ENCODE measurements at regions not wholly inside any gene's neighbourhood (a gene's known extent, or its start where the extent isn't known, plus 50 kb on each side); places are given as distances from the start of the nearest gene placed in this dataset.
A peak's percentile ranks its signal among the peaks of the same experiment; 100 is the strongest.
"Not testable (repeated sequence)": the region's sequence is repeated elsewhere in the genome, so short reads cannot be mapped to it uniquely, and the experiment has no call there.

- Mint-ChIP-seq H3K9me3 (peaks cover 0 to 1% (median 0%) of the 10 kb centered on the region in 11 donors), H3K27me3 (peaks cover 0 to 1% (median 0%) of the 10 kb centered on the region in 5 donors), H3K36me3 (no peaks in the 10 kb centered on the region), H3K4me3 (no peak overlapping the region), H3K4me1 (peaks cover 0 to 37% (median 26%) of the 10 kb centered on the region in 7 donors), H3K27ac (peak overlapping the region in 2 of 9 donors; percentile 4 to 40)
- Histone ChIP-seq H3K27me3 (ENCODE audit: control insufficient read depth in 2 of 2, insufficient read depth in 2 of 2, low read length in 2 of 2) (no peaks in the 10 kb centered on the region), H3K4me1 (ENCODE audit: control insufficient read depth in 2 of 2, insufficient read depth in 2 of 2, low read length in 2 of 2) (no peaks in the 10 kb centered on the region), H3K36me3 (ENCODE audit: control insufficient read depth in 2 of 3, insufficient read depth in 3 of 3, low read length in 3 of 3) (no peaks in the 10 kb centered on the region), H3K27ac (ENCODE audit: low read depth, low read length) (no peak overlapping the region), H3K9me3 (ENCODE audit: control insufficient read depth in 2 of 3, low read length in 3 of 3) (no peaks in the 10 kb centered on the region), H3K4me3 (ENCODE audit: low read length) (no peak overlapping the region)
- DNase-seq = no peak
- intact Hi-C loops (cut with micrococcal nuclease) = no loop called here
- ChIA-PET CTCF (interaction anchor here (0.6 kb wide), 1 partner anchor 17 kb away, joined by 3 read pairs; no protein-coding TSS in a partner anchor), POLR2A (no interaction called here)
- ATAC-seq = no peak
Observed at GRCh38 chr3:153273217-153273616, 111.2 kb downstream of the RAP2B start.

DNA sequence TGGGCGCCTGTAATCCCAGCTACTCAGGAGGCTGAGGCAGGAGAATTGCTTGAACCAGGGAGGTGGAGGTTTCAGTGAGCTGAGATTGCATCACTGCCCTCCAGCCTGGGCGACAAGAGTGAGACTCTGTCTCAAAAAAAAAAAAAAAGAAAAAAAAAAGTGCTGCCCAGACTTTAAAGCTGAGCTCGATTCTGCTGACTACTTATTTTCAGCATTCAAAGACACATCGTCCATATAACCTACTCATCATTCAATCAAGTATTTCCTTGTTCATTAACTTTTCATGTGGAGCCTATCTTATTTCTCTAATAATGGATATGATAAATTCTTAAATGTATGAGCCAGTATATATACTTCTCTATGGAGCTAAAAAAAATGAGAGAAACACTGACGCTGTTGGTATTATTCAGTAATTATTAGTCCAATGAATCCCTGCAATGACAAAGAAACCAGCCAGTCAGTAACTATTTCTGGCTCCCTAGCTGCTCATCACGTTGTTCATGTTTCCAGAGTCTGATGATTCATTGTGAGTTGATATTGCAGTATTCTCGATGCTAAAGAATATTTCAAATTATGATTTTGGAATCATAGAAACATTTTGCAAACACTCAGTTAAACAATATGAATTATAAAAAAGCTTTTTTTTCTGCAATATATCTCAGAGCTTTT lies 111.9 kb downstream of the RAP2B start:
- ChIA-PET CTCF (interaction anchor here (0.6 to 0.7 kb wide), 2 partner anchors 12 to 390 kb away, joined by 3 read pairs; no protein-coding TSS in a partner anchor), POLR2A (interaction anchor here (0.6 to 1.0 kb wide), 3 partner anchors 40 to 53 kb away, joined by 3 read pairs; no protein-coding TSS in a partner anchor)
- Histone ChIP-seq H3K36me3 (ENCODE audit: control insufficient read depth in 2 of 3, insufficient read depth in 3 of 3, low read length in 3 of 3) (no peaks in the 10 kb centered on the region), H3K9me3 (ENCODE audit: control insufficient read depth in 2 of 3, low read length in 3 of 3) (no peaks in the 10 kb centered on the region), H3K27me3 (ENCODE audit: control insufficient read depth in 2 of 2, insufficient read depth in 2 of 2, low read length in 2 of 2) (no peaks in the 10 kb centered on the region), H3K27ac (ENCODE audit: low read depth, low read length) (no peak overlapping the region), H3K4me1 (ENCODE audit: control insufficient read depth in 2 of 2, insufficient read depth in 2 of 2, low read length in 2 of 2) (no peaks in the 10 kb centered on the region), H3K4me3 (ENCODE audit: low read length) (no peak overlapping the region)
- H3K4me1 Mint-ChIP-seq = peaks cover 0 to 37% (median 26%) of the 10 kb centered on the region in 7 donors
- no peak for ATAC-seq
- intact Hi-C loops (cut with micrococcal nuclease) = no loop called here
- peaks cover 0 to 5% (median 0%) of the 10 kb centered on the region in 5 donors for H3K27me3 Mint-ChIP-seq
- peaks cover 0 to 1% (median 0%) of the 10 kb centered on the region in 11 donors for H3K9me3 Mint-ChIP-seq
- H3K36me3 Mint-ChIP-seq = no peaks in the 10 kb centered on the region
- no peak overlapping the region for H3K27ac Mint-ChIP-seq
- no peak overlapping the region for H3K4me3 Mint-ChIP-seq
- DNase-seq = no peak

- H3K27me3 ChIP-seq (ENCODE audit: control insufficient read depth in 2 of 2, insufficient read depth in 2 of 2, low read length in 2 of 2) = no peaks in the 10 kb centered on the region
- Mint-ChIP-seq H3K9me3 (peaks cover 0 to 1% (median 0%) of the 10 kb centered on the region in 11 donors), H3K36me3 (no peaks in the 10 kb centered on the region), H3K27me3 (peaks cover 0 to 5% (median 0%) of the 10 kb centered on the region in 5 donors), H3K27ac (no peak overlapping the region), H3K4me3 (no peak overlapping the region), H3K4me1 (peaks cover 0 to 37% (median 26%) of the 10 kb centered on the region in 7 donors)
- H3K27ac ChIP-seq (ENCODE audit: low read depth, low read length) = no peak overlapping the region
- H3K4me3 ChIP-seq (ENCODE audit: low read length) = no peak overlapping the region
- no peaks in the 10 kb centered on the region for H3K4me1 ChIP-seq (ENCODE audit: control insufficient read depth in 2 of 2, insufficient read depth in 2 of 2, low read length in 2 of 2)
- H3K36me3 ChIP-seq (ENCODE audit: control insufficient read depth in 2 of 3, insufficient read depth in 3 of 3, low read length in 3 of 3) = no peaks in the 10 kb centered on the region
- ATAC-seq (no peak), DNase-seq (no peak)
- POLR2A ChIA-PET = interaction anchor here (1.0 kb wide), 1 partner anchor 53 kb away, joined by 3 read pairs; no protein-coding TSS in a partner anchor
- intact Hi-C loops (cut with micrococcal nuclease) = no loop called here
- no peaks in the 10 kb centered on the region for H3K9me3 ChIP-seq (ENCODE audit: control insufficient read depth in 2 of 3, low read length in 3 of 3)
- CTCF ChIA-PET = interaction anchor here (0.6 to 0.7 kb wide), 2 partner anchors 12 to 390 kb away, joined by 3 read pairs; no protein-coding TSS in a partner anchor
Observed at GRCh38 chr3:153274561-153274960, 112.5 kb downstream of the RAP2B start.

DNA sequence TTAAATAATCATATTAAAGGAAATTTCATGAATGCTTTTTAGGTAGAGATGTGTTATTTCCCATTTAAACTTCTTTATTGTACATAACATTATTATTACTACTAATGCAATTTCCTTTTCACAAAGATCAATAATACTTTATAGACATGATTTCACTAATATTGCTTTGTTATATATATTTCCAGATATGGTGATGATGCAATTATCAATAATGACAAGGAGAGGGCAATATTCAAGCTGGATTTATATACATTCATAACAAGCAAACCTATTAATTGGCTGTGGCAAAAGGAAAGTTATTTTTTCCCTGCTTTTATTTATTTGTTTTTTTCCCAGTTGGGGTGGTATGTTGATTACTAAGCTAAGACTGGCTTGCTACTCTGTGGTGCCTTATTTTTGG lies 113.5 kb downstream of the RAP2B start:
- Mint-ChIP-seq H3K9me3 (peaks cover 0 to 1% (median 0%) of the 10 kb centered on the region in 11 donors), H3K27me3 (peaks cover 0 to 5% (median 0%) of the 10 kb centered on the region in 5 donors), H3K4me1 (peaks cover 0 to 33% (median 23%) of the 10 kb centered on the region in 7 donors), H3K36me3 (no peaks in the 10 kb centered on the region), H3K4me3 (no peak overlapping the region), H3K27ac (peak overlapping the region in 2 of 9 donors; percentile 19 to 50)
- DNase-seq (no peak), ATAC-seq (no peak)
- Histone ChIP-seq H3K4me1 (ENCODE audit: control insufficient read depth in 2 of 2, insufficient read depth in 2 of 2, low read length in 2 of 2) (no peaks in the 10 kb centered on the region), H3K27me3 (ENCODE audit: control insufficient read depth in 2 of 2, insufficient read depth in 2 of 2, low read length in 2 of 2) (no peaks in the 10 kb centered on the region), H3K4me3 (ENCODE audit: low read length) (no peak overlapping the region), H3K9me3 (ENCODE audit: control insufficient read depth in 2 of 3, low read length in 3 of 3) (no peaks in the 10 kb centered on the region), H3K27ac (ENCODE audit: low read depth, low read length) (no peak overlapping the region), H3K36me3 (ENCODE audit: control insufficient read depth in 2 of 3, insufficient read depth in 3 of 3, low read length in 3 of 3) (no peaks in the 10 kb centered on the region)
- intact Hi-C loops (cut with micrococcal nuclease) = no loop called here
- ChIA-PET POLR2A (no interaction called here), CTCF (interaction anchor here (1.0 kb wide), 1 partner anchor 15 kb away, joined by 4 read pairs; no protein-coding TSS in a partner anchor)

- no peaks in the 10 kb centered on the region for H3K36me3 ChIP-seq (ENCODE audit: control insufficient read depth in 2 of 3, insufficient read depth in 3 of 3, low read length in 3 of 3)
- POLR2A ChIA-PET = no interaction called here
- Mint-ChIP-seq H3K9me3 (no peaks in the 10 kb centered on the region), H3K27me3 (peaks cover 0 to 5% (median 0%) of the 10 kb centered on the region in 5 donors), H3K4me1 (peaks cover 0 to 21% (median 14%) of the 10 kb centered on the region in 7 donors), H3K27ac (peak overlapping the region in 2 of 9 donors; percentile 3 to 45), H3K4me3 (no peak overlapping the region), H3K36me3 (no peaks in the 10 kb centered on the region)
- H3K9me3 ChIP-seq (ENCODE audit: control insufficient read depth in 2 of 3, low read length in 3 of 3) = no peaks in the 10 kb centered on the region
- no peak overlapping the region for H3K4me3 ChIP-seq (ENCODE audit: low read length)
- CTCF ChIA-PET = interaction anchor here (0.9 kb wide), 1 partner anchor 234 kb away, joined by 3 read pairs; no protein-coding TSS in a partner anchor
- H3K4me1 ChIP-seq (ENCODE audit: control insufficient read depth in 2 of 2, insufficient read depth in 2 of 2, low read length in 2 of 2) = no peaks in the 10 kb centered on the region
- DNase-seq (no peak), ATAC-seq (no peak)
- H3K27ac ChIP-seq (ENCODE audit: low read depth, low read length) = no peak overlapping the region
- no peaks in the 10 kb centered on the region for H3K27me3 ChIP-seq (ENCODE audit: control insufficient read depth in 2 of 2, insufficient read depth in 2 of 2, low read length in 2 of 2)
- intact Hi-C loops (cut with micrococcal nuclease) = no loop called here
Observed at GRCh38 chr3:153277029-153277428, 115.0 kb downstream of the RAP2B start.

DNA sequence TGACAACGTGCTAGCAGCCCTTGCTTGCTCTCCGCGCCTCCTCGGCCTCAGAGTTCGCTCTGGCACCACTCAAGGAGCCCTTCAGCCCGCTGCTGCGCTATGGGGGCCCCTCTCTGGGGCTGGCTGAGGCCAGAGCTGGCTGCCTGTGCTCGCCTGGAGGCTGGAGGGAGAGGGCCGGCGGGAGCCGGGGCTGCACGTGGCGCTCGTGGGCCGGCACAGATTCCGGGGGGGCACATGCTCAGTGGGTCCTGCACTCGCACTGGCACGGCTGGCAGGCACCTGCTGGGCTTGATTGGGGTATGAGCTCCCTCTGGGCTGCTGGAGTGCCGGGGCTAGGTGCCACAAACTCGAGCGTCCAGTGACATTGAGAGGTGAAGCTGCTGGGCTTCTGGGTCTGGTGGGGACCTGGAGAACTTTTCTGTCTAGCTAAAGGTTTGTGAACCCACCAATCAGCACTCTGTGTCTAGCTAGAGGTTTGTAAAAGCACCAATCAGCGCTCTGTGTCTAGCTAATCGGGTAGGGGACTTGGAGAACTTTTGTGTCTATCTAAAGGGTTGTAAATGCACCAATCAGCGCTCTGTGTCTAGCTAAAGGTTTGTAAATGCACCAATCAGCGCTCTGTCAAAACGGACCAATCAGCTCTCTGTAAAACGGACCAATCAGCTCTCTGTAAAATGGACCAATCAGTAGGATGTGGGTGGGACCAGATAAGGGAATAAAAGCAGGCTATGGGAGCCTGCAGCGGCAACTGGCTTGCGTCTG lies 119.4 kb downstream of the RAP2B start:
- intact Hi-C loops (cut with micrococcal nuclease); H3K4me3 Mint-ChIP-seq; H3K9me3 Mint-ChIP-seq; H3K36me3 ChIP-seq (ENCODE audit: control insufficient read depth in 2 of 3, insufficient read depth in 3 of 3, low read length in 3 of 3); H3K27me3 ChIP-seq (ENCODE audit: control insufficient read depth in 2 of 2, insufficient read depth in 2 of 2, low read length in 2 of 2); DNase-seq; H3K36me3 Mint-ChIP-seq; H3K27ac Mint-ChIP-seq; H3K9me3 ChIP-seq (ENCODE audit: control insufficient read depth in 2 of 3, low read length in 3 of 3); H3K4me3 ChIP-seq (ENCODE audit: low read length); CTCF ChIA-PET; H3K27ac ChIP-seq (ENCODE audit: low read depth, low read length); ATAC-seq; POLR2A ChIA-PET; H3K27me3 Mint-ChIP-seq: not testable (repeated sequence)
- peaks cover 16 to 27% (median 22%) of the 10 kb centered on the region in 7 donors for H3K4me1 Mint-ChIP-seq
- peaks cover 13 to 23% of the 10 kb centered on the region in 2 donors for H3K4me1 ChIP-seq (ENCODE audit: control insufficient read depth in 2 of 2, insufficient read depth in 2 of 2, low read length in 2 of 2)
